PC-9 (cell line): ENCODE measurements at regions not wholly inside any gene's neighbourhood (a gene's known extent, or its start where the extent isn't known, plus 50 kb on each side); places are given as distances from the start of the nearest gene placed in this dataset.
"Not testable (repeated sequence)": the region's sequence is repeated elsewhere in the genome, so short reads cannot be mapped to it uniquely, and the experiment has no call there.

Experiments used
- BruUV-seq: library from RNA; stranded (reverse); fragments of 400-500 nt; replicated peaks from 2 replicates; lab custom pipeline; 2021; lab: Mats Ljungman, UMichigan
- CTCF ChIA-PET: fragments of 300-600 bp; sonication (Branson Sonifier 250); formaldehyde crosslinking; loops from one replicate; lab custom pipeline; 2022; ENCODE audit warnings: antibody characterized with exemption; lab: Charles Lee
- POLR2A ChIA-PET: fragments of 300-600 bp; sonication (Branson Sonifier 250); formaldehyde crosslinking; loops from one replicate; lab custom pipeline; 2022; ENCODE audit warnings: antibody characterized with exemption; ENCODE audit not compliant: unreplicated experiment; lab: Charles Lee
- DNase-seq, 2 experiments: peaks; one replicate each; pipeline versions ENCODE4 v3.0.0 to v3.0.0-alpha.2; 2015 to 2022; ENCODE audit warnings: mixed read lengths in 1 of 2
- H2AFZ ChIP-seq: fragments of 200-600 bp; sonication (generic); 2 replicates; pipeline ENCODE4 v1.8.1; 2017; ENCODE audit warnings: antibody characterized with exemption
- H3F3A ChIP-seq: fragments of 200-600 bp; sonication (generic); 2 replicates; pipeline ENCODE4 v1.8.1; 2017; ENCODE audit warnings: antibody characterized with exemption, mild to moderate bottlenecking, low read depth; ENCODE audit not compliant: insufficient read depth
- H3K27ac ChIP-seq: fragments of 200-600 bp; sonication (generic); 2 replicates; pipeline ENCODE4 v1.6.1; 2016; ENCODE audit warnings: mixed run types
- H3K27me3 ChIP-seq: fragments of 200-600 bp; sonication (generic); 2 replicates; pipeline ENCODE4 v1.6.1; 2016; ENCODE audit warnings: low read depth, mixed run types; ENCODE audit not compliant: insufficient read depth
- H3K36me3 ChIP-seq: fragments of 200-600 bp; sonication (generic); 2 replicates; pipeline ENCODE4 v1.6.1; 2016; ENCODE audit warnings: low read depth, mixed run types
- H3K4me1 ChIP-seq: fragments of 200-600 bp; sonication (generic); replicated peaks from 2 replicates; pipeline ENCODE4 v1.6.1; 2016; ENCODE audit warnings: mixed run types; ENCODE audit not compliant: insufficient read depth
- H3K4me2 ChIP-seq: fragments of 200-600 bp; sonication (generic); 2 replicates; pipeline ENCODE4 v1.6.1; 2017; ENCODE audit warnings: mixed run types
- H3K4me3 ChIP-seq: fragments of 200-600 bp; sonication (generic); 2 replicates; pipeline ENCODE4 v1.6.1; 2016; ENCODE audit warnings: mixed run types
- H3K79me2 ChIP-seq: fragments of 200-600 bp; sonication (generic); 2 replicates; pipeline ENCODE4 v1.6.1; 2017; ENCODE audit warnings: low read depth, mixed run types
- H3K9me2 ChIP-seq: fragments of 200-600 bp; sonication (generic); 2 replicates; pipeline ENCODE4 v1.8.1; 2017; ENCODE audit warnings: mild to moderate bottlenecking; ENCODE audit not compliant: insufficient read depth
- H3K9me3 ChIP-seq: fragments of 200-600 bp; sonication (generic); 2 replicates; pipeline ENCODE4 v1.8.1; 2016; ENCODE audit warnings: low read depth; ENCODE audit not compliant: insufficient read depth
- H4K20me1 ChIP-seq: fragments of 200-600 bp; sonication (generic); 2 replicates; pipeline ENCODE4 v1.8.1; 2017; ENCODE audit not compliant: insufficient read depth
- CTCF ChIP-seq: fragments of 200-600 bp; sonication (generic); conservative IDR thresholded peaks from 2 replicates; pipeline ENCODE4 v1.6.1; 2017; ENCODE audit warnings: mixed run types, antibody characterized with exemption, mild to moderate bottlenecking, moderate library complexity
- EZH2 ChIP-seq: fragments of 200-600 bp; sonication (generic); IDR thresholded peaks from 2 replicates; pipeline ENCODE4 v1.8.0; 2017; ENCODE audit warnings: antibody characterized with exemption, low read depth
- intact Hi-C: fragments of 100-400 bp; cut with micrococcal nuclease; formaldehyde crosslinking; loops from one replicate; pipeline ENCODE4 v1.10.0; 2022; ENCODE audit not compliant: unreplicated experiment

- H3K9me2 ChIP-seq = no peaks in the 10 kb centered on the region; the same call in 1 of the 2 replicates
- no peaks in the 10 kb centered on the region for H3K79me2 ChIP-seq
- H3K27ac ChIP-seq = no peak overlapping the region
- no TSS peak for BruUV-seq
- DNase-seq = no peak
- H3K4me1 ChIP-seq = no peaks in the 10 kb centered on the region
- CTCF ChIA-PET = interaction anchor here (0.6 kb wide), 1 partner anchor 180 kb away, joined by 10 read pairs; no protein-coding TSS in a partner anchor
- H3K9me3 ChIP-seq = peaks cover 4% of the 10 kb centered on the region; the same call in 1 of the 2 replicates
- H3F3A ChIP-seq = no peaks in the 10 kb centered on the region
- POLR2A ChIA-PET = no interaction called here
- no peaks in the 10 kb centered on the region for H4K20me1 ChIP-seq
- no peak overlapping the region for H2AFZ ChIP-seq
- H3K4me3 ChIP-seq = no peak overlapping the region
- no peak overlapping the region for H3K4me2 ChIP-seq
- H3K36me3 ChIP-seq = no peaks in the 10 kb centered on the region
- intact Hi-C loops = no loop called here
- TF ChIP-seq CTCF = no peak
- no peak for TF ChIP-seq EZH2
- H3K27me3 ChIP-seq = no peaks in the 10 kb centered on the region
Measured at GRCh38 chr2:120642646-120643045, 93.0 kb upstream of the GLI2 start.

- Histone ChIP-seq H3K9me3 (peaks cover 28% of the 10 kb centered on the region), H3K4me3 (no peak overlapping the region), H3F3A (no peaks in the 10 kb centered on the region), H3K79me2 (no peaks in the 10 kb centered on the region), H3K4me1 (no peaks in the 10 kb centered on the region), H3K36me3 (no peaks in the 10 kb centered on the region), H3K27ac (no peak overlapping the region), H3K27me3 (no peaks in the 10 kb centered on the region), H3K9me2 (no peaks in the 10 kb centered on the region; the same call in 1 of the 2 replicates), H4K20me1 (no peaks in the 10 kb centered on the region), H2AFZ (no peak overlapping the region), H3K4me2 (no peak overlapping the region)
- TF ChIP-seq CTCF (no peak), EZH2 (no peak)
- intact Hi-C loops = loop anchor here (1.0 kb wide), 1 partner anchor 16 kb away; no protein-coding TSS in a partner anchor
- ChIA-PET CTCF (interaction anchor here (0.6 kb wide), 2 partner anchors 29 to 33 kb away, joined by 3 read pairs; no protein-coding TSS in a partner anchor), POLR2A (no interaction called here)
- BruUV-seq = no TSS peak
- DNase-seq = no peak
Measured at GRCh38 chr2:120646994-120647393, 88.7 kb upstream of the GLI2 start.

GRCh38 chr2:120647487-120647886 lies 88.2 kb upstream of the GLI2 start:
- Histone ChIP-seq H3K4me3 (no peak overlapping the region), H3K27ac (no peak overlapping the region), H3K9me2 (no peaks in the 10 kb centered on the region; the same call in 1 of the 2 replicates), H3K9me3 (peaks cover 29% of the 10 kb centered on the region), H2AFZ (no peak overlapping the region), H3K36me3 (no peaks in the 10 kb centered on the region), H3K4me2 (no peak overlapping the region), H4K20me1 (no peaks in the 10 kb centered on the region), H3F3A (no peaks in the 10 kb centered on the region), H3K4me1 (no peaks in the 10 kb centered on the region), H3K79me2 (no peaks in the 10 kb centered on the region), H3K27me3 (no peaks in the 10 kb centered on the region)
- no TSS peak for BruUV-seq
- intact Hi-C loops = loop anchor here (1.0 kb wide), 1 partner anchor 16 kb away; no protein-coding TSS in a partner anchor
- TF ChIP-seq EZH2 (no peak), CTCF (no peak)
- ChIA-PET CTCF (interaction anchor here (0.6 kb wide), 1 partner anchor 30 kb away, joined by 3 read pairs; no protein-coding TSS in a partner anchor), POLR2A (no interaction called here)
- DNase-seq = peak in 1 of 2 experiments; percentile 49

- H3F3A ChIP-seq, H3K9me2 ChIP-seq, CTCF ChIA-PET, BruUV-seq, H3K4me1 ChIP-seq, DNase-seq, POLR2A ChIA-PET, H3K27me3 ChIP-seq, H4K20me1 ChIP-seq, H3K4me2 ChIP-seq, H3K27ac ChIP-seq, H2AFZ ChIP-seq, H3K36me3 ChIP-seq, H3K79me2 ChIP-seq, H3K4me3 ChIP-seq, intact Hi-C loops: not testable (repeated sequence)
- peaks cover 29% of the 10 kb centered on the region for H3K9me3 ChIP-seq
Measured at GRCh38 chr2:120649381-120649780, 86.3 kb upstream of the GLI2 start.
